ENCODE measurements at regions not wholly inside any gene's neighbourhood (a gene's known extent, or its start where the extent isn't known, plus 50 kb on each side); places are given as distances from the start of the nearest gene placed in this dataset.
A peak's percentile ranks its signal among the peaks of the same experiment; 100 is the strongest.

GRCh38 chr14:34039428-34040047 lies 88.7 kb upstream of the EGLN3 start:
- Histone ChIP-seq H3K27me3 (no peaks in the 10 kb centered on the region), H3K36me3 (no peaks in the 10 kb centered on the region), H3K27ac (no peak overlapping the region), H3K4me1 (peaks cover 0 to 22% (median 0%) of the 10 kb centered on the region in 4 donors), H3K9me3 (no peaks in the 10 kb centered on the region), H3K4me3 (no peak overlapping the region)
- DNase-seq: no peak
- TF ChIP-seq POLR2A (IDR thresholded peaks at IDR 0.05): no peak
- TF ChIP-seq CTCF (IDR thresholded peaks at IDR 0.05): no peak

- Histone ChIP-seq H3K9me3 (no peaks in the 10 kb centered on the region), H3K4me3 (peak overlapping the region in 2 of 4 donors; percentile 1 to 10), H3K27ac (peak overlapping the region in 3 of 4 donors; percentile 23 to 72 (median 53)), H3K36me3 (no peaks in the 10 kb centered on the region), H3K4me1 (peaks cover 0 to 29% (median 0%) of the 10 kb centered on the region in 4 donors), H3K27me3 (no peaks in the 10 kb centered on the region)
- TF ChIP-seq CTCF (IDR thresholded peaks at IDR 0.05) (no peak), POLR2A (IDR thresholded peaks at IDR 0.05) (peak in 1 of 2 donors; percentile 14)
- DNase-seq: peak in 1 of 3 donors; percentile 69
Observed at GRCh38 chr14:34038358-34039057, 87.6 kb upstream of the EGLN3 start.

- Histone ChIP-seq H3K4me3 (no peak overlapping the region), H3K4me1 (peaks cover 0 to 35% (median 0%) of the 10 kb centered on the region in 4 donors), H3K9me3 (no peaks in the 10 kb centered on the region), H3K36me3 (no peaks in the 10 kb centered on the region), H3K27me3 (no peaks in the 10 kb centered on the region), H3K27ac (peak overlapping the region; percentile 38 to 84 (median 60))
- DNase-seq: no peak
- no peak for TF ChIP-seq CTCF (IDR thresholded peaks at IDR 0.05)
- TF ChIP-seq POLR2A (IDR thresholded peaks at IDR 0.05): no peak
Observed at GRCh38 chr14:34036319-34036766, 85.5 kb upstream of the EGLN3 start.

GRCh38 chr14:34035934-34036250 lies 85.0 kb upstream of the EGLN3 start:
- TF ChIP-seq POLR2A (IDR thresholded peaks at IDR 0.05) (no peak), CTCF (IDR thresholded peaks at IDR 0.05) (no peak)
- H3K27ac ChIP-seq: peak overlapping the region; percentile 38 to 84 (median 60)
- no peaks in the 10 kb centered on the region for H3K27me3 ChIP-seq
- H3K4me1 ChIP-seq: peaks cover 0 to 39% (median 0%) of the 10 kb centered on the region in 4 donors
- no peak for DNase-seq
- no peaks in the 10 kb centered on the region for H3K9me3 ChIP-seq
- H3K4me3 ChIP-seq: no peak overlapping the region
- no peaks in the 10 kb centered on the region for H3K36me3 ChIP-seq

- H3K27me3 ChIP-seq: no peaks in the 10 kb centered on the region
- peaks cover 0 to 39% (median 0%) of the 10 kb centered on the region in 4 donors for H3K4me1 ChIP-seq
- TF ChIP-seq CTCF (IDR thresholded peaks at IDR 0.05): no peak
- TF ChIP-seq POLR2A (IDR thresholded peaks at IDR 0.05): no peak
- peak in 2 of 3 donors; percentile 83 to 86 for DNase-seq
- no peaks in the 10 kb centered on the region for H3K36me3 ChIP-seq
- no peak overlapping the region for H3K4me3 ChIP-seq
- H3K27ac ChIP-seq: peak overlapping the region; percentile 38 to 84 (median 60)
- H3K9me3 ChIP-seq: no peaks in the 10 kb centered on the region
Observed at GRCh38 chr14:34035177-34035933, 84.5 kb upstream of the EGLN3 start.

Measured in Peyer's patch (tissue), 4 donors.